B cell (primary cell): ENCODE measurements at regions not wholly inside any gene's neighbourhood (a gene's known extent, or its start where the extent isn't known, plus 50 kb on each side); places are given as distances from the start of the nearest gene placed in this dataset.

Experiments
- EZH2 ChIP-seq: IDR thresholded peaks from 2 replicates; pipeline ENCODE4 v1.6.1; 2012; ENCODE audit warnings: borderline replicate concordance, low read depth, mild to moderate bottlenecking, moderate library complexity, low read length; ENCODE audit not compliant: insufficient read depth, poor library complexity, severe bottlenecking
- TF ChIP-seq, protein P1 (sequence below): fragments of 200-600 bp; IDR thresholded peaks from one replicate; pipeline ENCODE4 v1.8.0; 2022; ENCODE audit warnings: antibody characterized with exemption, mild to moderate bottlenecking

DNA sequence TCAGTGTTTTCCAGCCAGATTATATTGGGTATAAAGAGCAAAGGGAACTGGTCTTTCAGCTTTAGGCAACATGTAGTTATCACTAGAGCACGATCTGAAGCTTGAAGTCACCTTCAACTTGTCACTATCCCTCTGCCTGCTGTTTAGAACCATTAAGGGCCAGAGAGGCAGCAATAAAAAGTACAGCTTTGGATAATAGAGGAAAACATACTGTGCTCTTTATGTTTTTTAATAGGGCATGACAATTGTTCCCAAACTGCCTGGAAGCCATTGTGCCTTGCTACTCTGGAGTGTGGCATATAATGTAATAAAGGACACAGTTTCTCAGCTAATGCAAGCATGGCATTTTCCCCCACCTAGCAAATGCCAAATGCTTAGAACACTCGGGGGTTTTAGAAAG is 1912.0 kb upstream of the RAG2 start:
- TF ChIP-seq, protein P1, sequence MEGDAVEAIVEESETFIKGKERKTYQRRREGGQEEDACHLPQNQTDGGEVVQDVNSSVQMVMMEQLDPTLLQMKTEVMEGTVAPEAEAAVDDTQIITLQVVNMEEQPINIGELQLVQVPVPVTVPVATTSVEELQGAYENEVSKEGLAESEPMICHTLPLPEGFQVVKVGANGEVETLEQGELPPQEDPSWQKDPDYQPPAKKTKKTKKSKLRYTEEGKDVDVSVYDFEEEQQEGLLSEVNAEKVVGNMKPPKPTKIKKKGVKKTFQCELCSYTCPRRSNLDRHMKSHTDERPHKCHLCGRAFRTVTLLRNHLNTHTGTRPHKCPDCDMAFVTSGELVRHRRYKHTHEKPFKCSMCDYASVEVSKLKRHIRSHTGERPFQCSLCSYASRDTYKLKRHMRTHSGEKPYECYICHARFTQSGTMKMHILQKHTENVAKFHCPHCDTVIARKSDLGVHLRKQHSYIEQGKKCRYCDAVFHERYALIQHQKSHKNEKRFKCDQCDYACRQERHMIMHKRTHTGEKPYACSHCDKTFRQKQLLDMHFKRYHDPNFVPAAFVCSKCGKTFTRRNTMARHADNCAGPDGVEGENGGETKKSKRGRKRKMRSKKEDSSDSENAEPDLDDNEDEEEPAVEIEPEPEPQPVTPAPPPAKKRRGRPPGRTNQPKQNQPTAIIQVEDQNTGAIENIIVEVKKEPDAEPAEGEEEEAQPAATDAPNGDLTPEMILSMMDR, result no peak
- TF ChIP-seq EZH2, result no peak
